ENCODE measurements at regions not wholly inside any gene's neighbourhood (a gene's known extent, or its start where the extent isn't known, plus 50 kb on each side); places are given as distances from the start of the nearest gene placed in this dataset.

DNA sequence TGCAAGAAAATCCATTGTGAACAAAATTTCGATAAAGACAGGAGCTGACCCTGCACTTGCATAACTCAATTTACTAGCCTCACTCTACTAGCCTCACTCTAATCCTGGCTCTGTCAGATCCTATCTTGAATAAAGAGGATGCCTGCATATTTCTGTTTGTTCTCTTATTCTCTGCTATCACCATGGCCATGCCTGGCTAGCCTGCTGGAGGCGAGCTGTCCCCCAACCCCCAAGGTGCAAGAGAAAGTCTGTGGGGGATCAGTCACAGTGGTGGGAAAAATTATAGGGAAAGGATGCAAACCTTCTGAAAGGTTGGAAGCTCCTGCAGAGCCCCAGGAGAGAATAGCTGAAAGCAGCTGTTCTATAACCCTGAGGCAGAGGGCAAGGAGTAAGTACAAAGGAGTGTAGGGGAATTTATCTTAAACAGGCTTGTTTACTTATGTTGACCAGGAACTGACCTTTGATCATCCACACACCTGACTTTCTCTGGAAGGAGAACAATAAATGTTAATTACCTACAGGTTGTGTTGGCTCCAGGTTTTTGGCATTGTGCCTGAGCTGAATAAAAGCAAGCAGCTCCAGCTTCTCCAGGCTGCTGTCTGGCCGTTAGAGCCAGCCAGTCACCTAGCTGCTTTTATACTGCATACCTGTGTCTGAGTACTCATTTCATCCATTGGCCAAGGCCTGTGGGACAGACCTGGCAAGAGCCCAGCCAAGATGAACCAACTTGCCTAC, 137.7 kb upstream of the RASGRP1 start:
- TF ChIP-seq RCOR1 (IDR thresholded peaks at IDR 0.05; ENCODE audit: low read length), result peak; percentile 94
- TF ChIP-seq CTCF (IDR thresholded peaks at IDR 0.05), result no peak
- no peak for TF ChIP-seq POLR2AphosphoS5 (IDR thresholded peaks at IDR 0.05; ENCODE audit: low read depth, low read length)
- no peak for TF ChIP-seq SMC3 (IDR thresholded peaks at IDR 0.05; ENCODE audit: low read depth, low read length)
- peak; percentile 29; the same call in 1 of the 2 replicates for TF ChIP-seq TCF12 (IDR thresholded peaks at IDR 0.05)
- TF ChIP-seq CHD2 (IDR thresholded peaks at IDR 0.05; ENCODE audit: low read length, partially characterized antibody), result peak; percentile 86
- no peak for TF ChIP-seq RAD21 (IDR thresholded peaks at IDR 0.05; ENCODE audit: low read length)
- TF ChIP-seq EP300 (IDR thresholded peaks at IDR 0.05; ENCODE audit: borderline replicate concordance in 1 of 2, low read depth in 1 of 2, low read length in 1 of 2), result peak in 1 of 2 experiments; percentile 45; a peak in 1 of 4 replicates
- peak; percentile 90 for TF ChIP-seq GATA2 (CRISPR knock-in tag; IDR thresholded peaks at IDR 0.05)
- 28% methylated on average over 3 of the region's 3 CpGs for WGBS (ENCODE audit: low lambda C conversion rate)
- Histone ChIP-seq H3K4me2 (no peak overlapping the region), H3K4me3 (ENCODE audit: low read depth in 2 of 2, low read length in 1 of 2) (no peak overlapping the region), H3K9me2 (no peaks in the 10 kb centered on the region), H3K9ac (no peak overlapping the region), H3K36me3 (replicated peaks in 1 of 2; ENCODE audit: control insufficient read depth in 1 of 2, insufficient read depth in 2 of 2, low read length in 1 of 2) (no peaks in the 10 kb centered on the region), H3K79me2 (ENCODE audit: insufficient read depth) (no peaks in the 10 kb centered on the region), H3K27me3 (ENCODE audit: insufficient read depth) (no peaks in the 10 kb centered on the region), H2AFZ (ENCODE audit: low read depth) (no peak overlapping the region), H4K20me1 (ENCODE audit: insufficient read depth) (no peaks in the 10 kb centered on the region), H3F3A (replicated peaks; ENCODE audit: insufficient read depth) (no peaks in the 10 kb centered on the region), H3K27ac (ENCODE audit: low read depth in 2 of 2, low read length in 1 of 2) (peak overlapping the region in 1 of 2 experiments; percentile 84; a peak in 2 of 4 replicates), H3K4me1 (ENCODE audit: control insufficient read depth in 1 of 2, insufficient read depth in 2 of 2, low read depth in 1 of 2, low read length in 1 of 2) (peaks cover 0 to 15% of the 10 kb centered on the region in 2 experiments; a peak in 2 of 4 replicates), H3K9me3 (no peaks in the 10 kb centered on the region)
- peak; percentile 49 for DNase-seq
- ChIA-PET POLR2A (interaction anchor here (1.3 kb wide), 1 partner anchor 248 kb away, joined by 6 read pairs; the partner anchor contains the start of gene FAM98B), CTCF (interaction anchor here (0.6 to 8.9 kb wide), 15 partner anchors 12 to 1072 kb away, joined by 3 to 110 read pairs (median 3); partner anchors contain the start of genes FAM98B and RASGRP1)

- DNase-seq, result no peak
- Histone ChIP-seq H3K27ac (ENCODE audit: low read depth in 2 of 2, low read length in 1 of 2) (no peak overlapping the region), H3F3A (replicated peaks; ENCODE audit: insufficient read depth) (no peaks in the 10 kb centered on the region), H3K4me2 (no peak overlapping the region), H2AFZ (ENCODE audit: low read depth) (no peak overlapping the region), H4K20me1 (ENCODE audit: insufficient read depth) (no peaks in the 10 kb centered on the region), H3K9me3 (no peaks in the 10 kb centered on the region), H3K4me1 (ENCODE audit: control insufficient read depth in 1 of 2, insufficient read depth in 2 of 2, low read depth in 1 of 2, low read length in 1 of 2) (peaks cover 0 to 13% of the 10 kb centered on the region in 2 experiments; a peak in 2 of 4 replicates), H3K79me2 (ENCODE audit: insufficient read depth) (no peaks in the 10 kb centered on the region), H3K27me3 (ENCODE audit: insufficient read depth) (no peaks in the 10 kb centered on the region), H3K9ac (no peak overlapping the region), H3K36me3 (replicated peaks in 1 of 2; ENCODE audit: control insufficient read depth in 1 of 2, insufficient read depth in 2 of 2, low read length in 1 of 2) (no peaks in the 10 kb centered on the region), H3K4me3 (ENCODE audit: low read depth in 2 of 2, low read length in 1 of 2) (no peak overlapping the region), H3K9me2 (no peaks in the 10 kb centered on the region)
- 71% methylated on average over 10 of the region's 11 CpGs for WGBS (ENCODE audit: low lambda C conversion rate)
- CTCF ChIA-PET, result interaction anchor here (0.9 to 5.1 kb wide), 8 partner anchors 8 to 1052 kb away, joined by 3 to 81 read pairs (median 4); partner anchors contain the start of genes FAM98B and THBS1
- TF ChIP-seq GATA2 (CRISPR knock-in tag; IDR thresholded peaks at IDR 0.05) (no peak), GABPA (IDR thresholded peaks at IDR 0.05; ENCODE audit: low read depth) (no peak), TAF1 (IDR thresholded peaks at IDR 0.05; ENCODE audit: borderline replicate concordance, low read depth, low read length) (no peak), MAX (IDR thresholded peaks at IDR 0.05; ENCODE audit: low read depth) (no peak), SMC3 (IDR thresholded peaks at IDR 0.05; ENCODE audit: low read depth, low read length) (no peak)
- TF ChIP-seq, protein P1, sequence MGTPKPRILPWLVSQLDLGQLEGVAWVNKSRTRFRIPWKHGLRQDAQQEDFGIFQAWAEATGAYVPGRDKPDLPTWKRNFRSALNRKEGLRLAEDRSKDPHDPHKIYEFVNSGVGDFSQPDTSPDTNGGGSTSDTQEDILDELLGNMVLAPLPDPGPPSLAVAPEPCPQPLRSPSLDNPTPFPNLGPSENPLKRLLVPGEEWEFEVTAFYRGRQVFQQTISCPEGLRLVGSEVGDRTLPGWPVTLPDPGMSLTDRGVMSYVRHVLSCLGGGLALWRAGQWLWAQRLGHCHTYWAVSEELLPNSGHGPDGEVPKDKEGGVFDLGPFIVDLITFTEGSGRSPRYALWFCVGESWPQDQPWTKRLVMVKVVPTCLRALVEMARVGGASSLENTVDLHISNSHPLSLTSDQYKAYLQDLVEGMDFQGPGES (IDR thresholded peaks at IDR 0.05; ENCODE audit: low read depth, low read length), result no peak
- POLR2A ChIA-PET, result interaction anchor here (0.9 kb wide), 1 partner anchor 9 kb away, joined by 3 read pairs; no protein-coding TSS in a partner anchor
These were observed 141.0 kb upstream of the RASGRP1 start for GRCh38 chr15:38705436-38706219.

Measured in SK-N-SH (cell line).